SHP77 (cell line): ENCODE measurements at regions not wholly inside any gene's neighbourhood (a gene's known extent, or its start where the extent isn't known, plus 50 kb on each side); places are given as distances from the start of the nearest gene placed in this dataset.

Source experiments
- DNase-seq, 2 experiments: peaks; one replicate each; lab custom pipeline; 2025; lab: John Stamatoyannopoulos, UW

DNA sequence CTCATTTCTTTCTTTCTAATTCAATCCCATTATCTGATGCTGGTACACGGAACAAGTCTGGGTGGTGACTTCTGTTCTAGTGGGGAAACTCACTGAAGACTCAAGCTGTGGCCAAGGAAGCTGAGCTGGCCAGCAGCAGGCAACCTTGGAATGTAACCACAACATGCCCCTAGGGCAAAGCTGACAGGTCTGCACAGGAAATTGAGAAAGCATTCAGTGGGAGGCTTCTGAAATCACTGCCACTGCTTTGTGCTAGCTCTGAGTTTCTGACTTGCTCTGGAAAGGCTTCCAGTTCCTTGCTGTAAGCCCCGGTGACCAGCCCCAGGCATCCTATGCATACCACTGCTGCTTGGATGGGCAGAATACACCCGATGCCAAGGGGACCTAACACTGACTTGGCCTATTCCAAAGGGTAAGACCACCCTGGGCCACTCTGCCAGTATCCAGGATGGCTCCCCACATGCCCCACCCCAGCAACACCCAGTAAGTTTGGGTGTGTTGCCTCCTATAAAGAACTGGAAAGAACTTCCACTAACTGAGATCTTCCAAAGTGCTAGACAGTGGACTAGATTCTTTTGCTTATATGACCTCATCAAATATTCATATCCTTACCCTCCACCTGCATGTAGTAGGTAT is 84.5 kb upstream of the CDKN3 start:
- no peak for DNase-seq

DNA sequence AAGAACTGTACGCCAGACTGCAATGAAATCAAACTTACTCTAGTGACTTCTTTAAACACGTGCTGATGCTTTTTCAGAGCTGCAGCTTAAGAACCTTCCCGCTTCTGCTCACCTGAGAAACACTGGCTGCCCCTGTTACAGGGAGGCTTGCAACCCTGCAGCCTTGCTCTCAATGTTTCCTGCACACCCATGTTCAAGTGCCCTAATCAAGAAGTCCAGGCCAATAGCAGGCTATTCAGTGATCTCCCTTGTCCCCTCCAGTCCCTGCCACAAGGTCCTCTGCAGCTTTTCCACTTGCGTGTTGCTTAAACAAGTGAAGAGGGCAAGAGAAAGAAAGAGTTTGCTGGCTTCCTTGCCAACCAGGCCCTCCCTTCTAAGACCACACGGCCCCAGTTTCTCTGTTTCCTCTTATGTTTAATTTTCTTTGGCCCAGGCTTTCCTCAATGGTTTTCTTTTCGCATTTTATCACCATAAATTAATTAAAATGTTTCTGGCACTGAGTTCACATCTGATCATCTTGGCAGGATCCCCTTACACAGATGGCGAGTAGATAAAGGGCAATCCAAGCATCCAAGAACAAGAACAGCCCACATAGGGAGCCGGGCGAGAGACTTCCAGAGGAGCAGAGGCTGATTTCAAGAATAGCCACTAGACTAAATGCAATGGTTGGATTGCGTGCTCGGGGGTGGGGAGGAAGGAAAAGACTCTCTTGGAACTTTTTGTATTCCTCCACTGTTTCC is 82.3 kb upstream of the CDKN3 start:
- DNase-seq = no peak

DNA sequence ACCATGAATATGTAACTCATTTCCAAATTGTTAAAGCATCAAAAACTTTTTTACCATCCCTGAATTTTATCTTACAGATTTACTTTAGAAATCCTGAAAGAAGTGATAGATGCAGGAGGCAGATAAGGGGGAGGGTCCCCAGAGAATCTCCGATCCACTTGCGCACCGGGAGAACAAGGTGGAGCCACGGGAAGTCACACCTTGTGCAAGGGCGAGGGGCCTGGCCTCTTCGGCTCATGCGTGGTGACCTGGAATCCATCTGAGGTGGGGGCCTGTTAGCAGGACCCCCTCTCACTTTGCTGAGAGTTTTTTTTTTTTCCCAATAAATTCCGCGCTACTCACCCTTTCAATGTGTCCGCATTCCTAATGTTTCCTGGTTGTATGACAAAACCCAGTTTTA is 80.2 kb upstream of the CDKN3 start:
- no peak for DNase-seq

DNA sequence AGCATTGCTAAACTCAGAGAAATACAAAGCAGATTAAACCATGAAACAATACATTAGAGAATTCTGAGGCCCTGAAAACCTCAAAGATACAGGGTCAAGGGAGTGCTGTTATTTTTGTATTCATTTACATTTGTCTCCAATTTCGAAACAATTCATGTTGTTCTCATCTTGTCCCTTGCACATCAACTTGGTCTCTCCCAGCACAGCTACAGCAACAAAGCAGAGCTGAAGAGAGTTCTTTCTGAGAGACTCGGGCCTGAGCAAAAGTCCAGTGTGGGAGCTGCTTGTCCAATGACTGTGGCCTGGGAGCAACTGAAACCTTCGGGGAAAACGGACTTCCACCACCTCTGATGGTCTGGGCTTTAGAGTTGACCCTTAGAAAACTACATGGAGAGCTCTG is 79.4 kb upstream of the CDKN3 start:
- no peak for DNase-seq

DNA sequence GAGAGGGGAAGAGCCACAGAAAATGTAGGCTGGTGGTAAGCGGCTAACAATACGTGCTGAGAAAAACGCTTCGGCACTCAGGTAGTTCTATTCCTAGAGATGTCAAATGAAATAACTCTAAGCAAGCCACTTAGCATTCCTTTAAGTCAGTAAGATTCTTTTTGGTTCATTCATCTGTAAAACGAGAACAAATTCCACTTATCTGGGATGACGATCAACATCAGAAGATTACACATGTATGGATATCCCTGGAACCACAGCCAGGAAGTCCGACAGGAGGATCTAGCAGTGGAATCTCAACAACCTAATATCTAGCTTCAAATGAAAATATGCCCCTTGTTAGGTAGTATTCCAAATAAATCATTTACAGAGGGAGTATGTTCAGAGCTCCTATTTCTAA is 74.6 kb upstream of the CDKN3 start:
- DNase-seq = no peak

DNA sequence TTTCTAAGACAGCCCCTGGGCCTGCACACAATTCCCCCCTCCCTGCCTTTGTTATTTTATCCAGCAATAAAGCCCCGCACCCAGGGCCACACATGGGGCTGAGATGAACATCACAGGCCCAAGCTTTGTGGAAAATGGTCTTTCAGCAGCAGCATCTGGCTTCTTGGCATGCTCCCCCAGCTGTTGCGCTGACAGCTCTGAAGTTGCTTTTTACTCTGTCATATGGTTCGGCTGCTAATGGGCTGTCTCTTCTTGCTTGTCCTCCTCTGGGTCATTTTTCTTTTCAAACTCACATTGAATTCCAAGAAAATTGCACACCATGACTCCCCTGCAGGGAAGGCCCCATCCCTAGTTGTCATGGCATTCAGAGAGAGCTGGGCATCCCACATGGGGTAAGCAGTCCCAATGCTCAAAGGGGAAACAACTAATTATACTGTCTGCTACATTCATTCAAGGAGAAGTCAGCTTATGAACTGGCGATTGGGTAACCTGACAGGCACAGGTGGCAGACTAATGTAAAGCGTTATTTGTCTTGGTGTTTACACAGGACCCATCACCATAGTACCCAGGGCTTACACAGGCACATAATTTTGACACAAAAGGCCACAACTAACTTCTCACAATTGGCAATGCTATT is 74.0 kb upstream of the CDKN3 start:
- DNase-seq = no peak

DNA sequence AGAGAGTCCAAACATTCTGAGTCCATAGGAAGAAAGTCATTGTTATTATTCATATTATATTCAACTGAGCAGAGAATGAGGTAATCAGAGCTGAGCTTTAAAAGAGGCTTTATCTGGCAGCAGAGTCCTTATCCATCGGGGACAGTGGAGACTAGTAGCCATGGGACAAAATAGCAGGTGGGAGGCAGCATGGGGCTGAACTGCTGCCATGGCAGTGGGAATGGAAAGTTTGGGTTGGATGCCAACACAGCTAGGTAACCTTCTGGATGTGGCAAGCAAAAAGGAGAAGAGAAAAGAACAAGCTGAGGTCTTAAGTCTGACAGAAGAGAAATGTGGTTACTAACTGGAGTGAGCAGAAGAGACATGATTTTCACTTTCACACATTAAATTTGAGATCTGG is 71.0 kb upstream of the CDKN3 start:
- DNase-seq = no peak

DNA sequence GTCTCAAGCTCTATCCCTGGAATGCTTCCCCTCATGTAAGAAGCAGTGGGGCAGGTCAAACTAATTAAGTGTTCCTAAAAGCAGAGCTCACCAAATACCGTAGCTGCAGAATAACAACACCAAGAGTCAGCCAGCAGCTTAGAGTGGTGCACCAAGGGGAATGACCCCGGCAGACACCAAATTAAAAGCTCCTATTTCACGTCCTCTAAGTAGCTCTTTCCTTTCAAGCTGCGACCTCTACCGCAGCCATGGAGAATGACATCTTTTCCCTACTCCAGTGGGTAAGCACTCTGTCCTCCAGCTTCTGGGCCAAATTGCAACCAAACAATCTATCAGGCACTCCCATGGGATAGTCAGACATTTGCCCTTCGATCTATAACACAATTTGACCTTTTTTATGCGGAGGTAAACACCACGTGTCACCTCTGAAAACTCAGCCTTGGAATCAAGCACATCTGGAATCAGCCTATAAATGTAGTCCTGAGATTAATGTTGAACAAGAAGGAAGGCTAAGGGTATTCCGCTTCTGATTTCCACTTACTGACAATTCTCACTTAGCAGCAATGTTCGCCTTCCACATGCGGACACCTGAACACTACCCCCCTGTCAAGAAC is 67.6 kb upstream of the CDKN3 start:
- DNase-seq = peak; percentile 30 to 60

DNA sequence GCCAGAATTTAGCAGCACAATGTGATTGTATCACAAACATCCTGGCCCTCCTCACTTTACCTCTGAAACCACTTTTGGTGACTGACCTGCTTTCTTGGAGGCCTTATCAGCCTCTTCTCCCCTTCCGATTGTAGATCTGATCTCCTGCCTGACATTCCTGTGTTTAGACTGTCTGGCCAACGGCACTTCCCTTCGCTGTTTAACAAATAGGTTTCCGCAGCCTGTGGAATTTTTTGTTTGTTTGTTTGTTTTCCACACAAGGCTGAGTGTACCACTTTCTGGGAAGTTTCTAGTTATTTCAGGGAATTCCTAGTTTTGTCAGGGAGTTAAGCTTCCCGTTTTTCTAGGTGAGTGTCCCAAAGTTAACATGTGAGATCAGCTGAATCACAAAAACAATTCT is 65.9 kb upstream of the CDKN3 start:
- no peak for DNase-seq

DNA sequence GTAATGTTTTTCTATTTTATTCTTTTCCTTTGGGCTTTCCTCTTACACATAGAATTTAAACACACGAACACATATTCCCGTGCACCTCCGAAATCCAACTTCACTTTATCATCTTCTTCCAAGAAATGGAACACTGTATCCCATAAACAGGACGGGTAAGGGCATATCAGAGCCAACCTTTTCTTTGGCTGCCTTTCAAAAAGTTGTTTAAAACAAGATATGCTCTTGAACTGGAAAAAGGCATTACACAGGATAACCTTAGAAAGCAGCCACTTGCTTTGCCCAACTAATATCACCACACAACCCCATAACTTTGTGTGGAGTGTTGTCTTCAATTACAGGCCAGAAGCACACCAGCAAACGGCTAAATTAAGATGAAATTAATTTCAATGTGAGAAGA is 65.3 kb upstream of the CDKN3 start:
- DNase-seq = no peak

DNA sequence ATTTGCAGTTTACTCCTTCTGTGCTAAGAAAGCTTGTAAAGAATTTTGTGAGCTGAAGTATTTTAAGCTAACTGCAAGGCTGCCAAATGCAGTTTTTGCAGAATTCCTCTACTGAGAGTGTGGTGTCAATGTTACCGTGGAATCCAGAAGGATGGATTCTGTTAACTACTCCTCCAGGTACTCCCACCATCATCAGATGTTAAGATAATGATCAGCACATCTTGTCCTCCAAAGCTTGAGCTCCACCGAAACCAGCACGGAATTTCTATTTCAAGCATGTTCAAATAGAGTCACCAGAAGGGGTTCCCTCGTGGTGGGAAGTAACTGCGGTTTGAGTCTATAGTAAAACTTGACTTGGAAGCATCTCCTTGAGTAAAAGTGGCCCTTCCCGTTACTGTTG is 64.3 kb upstream of the CDKN3 start:
- no peak for DNase-seq

DNA sequence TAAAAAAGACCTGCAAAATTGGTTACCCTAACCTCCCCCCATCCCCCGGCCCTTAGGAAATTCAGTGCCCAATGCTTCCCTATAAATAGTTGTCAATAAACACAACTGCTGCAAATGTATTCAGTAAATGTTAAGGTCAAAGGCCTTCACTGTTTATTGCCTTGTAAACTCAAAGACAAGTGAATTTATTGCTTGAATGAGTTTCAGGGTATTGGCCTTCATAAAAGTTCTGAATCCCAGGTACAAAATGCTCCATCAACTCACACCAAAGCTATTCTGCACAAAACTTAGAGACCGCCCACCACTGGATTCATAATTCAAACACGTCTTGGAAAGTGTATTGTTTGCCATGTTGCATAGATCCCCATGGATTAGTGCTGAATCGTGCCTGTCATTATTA is 63.3 kb upstream of the CDKN3 start:
- no peak for DNase-seq

DNA sequence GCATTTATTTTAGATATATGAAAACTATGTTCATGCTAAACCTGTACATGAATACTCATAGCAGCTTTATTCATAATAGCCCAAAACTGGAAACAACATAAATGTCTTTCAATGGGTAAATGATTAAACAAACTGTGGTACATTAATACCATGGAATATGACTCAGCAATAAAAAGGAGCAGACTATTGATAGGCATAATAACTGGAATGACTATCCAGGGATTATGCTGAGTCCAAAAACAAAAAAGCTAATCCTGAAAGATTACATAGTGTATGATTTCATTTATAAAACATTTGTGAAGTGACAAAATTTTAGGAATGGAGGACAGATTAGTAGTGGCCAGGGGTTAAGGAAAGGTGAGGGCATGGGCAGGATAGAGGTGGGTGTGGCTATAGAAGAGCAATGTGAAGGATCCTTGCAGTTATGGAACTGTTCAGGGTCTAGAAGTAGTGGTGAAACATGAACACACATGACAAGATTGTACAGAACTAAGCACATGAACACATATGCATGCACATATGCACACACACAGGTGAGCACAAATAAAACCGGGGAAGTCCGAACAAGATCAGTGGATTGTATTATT is 61.1 kb upstream of the CDKN3 start:
- no peak for DNase-seq

DNA sequence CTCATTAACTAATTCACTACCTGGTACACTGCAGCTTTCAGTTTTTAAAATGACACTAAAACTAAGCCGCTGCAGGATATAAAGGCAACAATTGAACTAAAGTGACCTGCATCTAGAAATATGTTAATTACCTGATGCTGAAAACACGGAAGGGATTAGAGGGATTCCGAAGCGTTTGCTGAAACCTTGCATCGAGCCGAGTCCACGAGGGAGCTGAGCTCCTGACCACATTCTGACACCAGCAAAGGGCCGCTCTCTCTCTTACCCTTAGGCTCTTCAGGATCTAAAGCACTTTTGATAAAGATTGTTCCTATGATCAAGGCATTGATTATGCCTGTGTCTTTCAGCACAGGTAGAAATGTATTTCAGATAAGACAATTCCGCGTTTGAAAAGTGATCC is 59.5 kb upstream of the CDKN3 start:
- no peak for DNase-seq

DNA sequence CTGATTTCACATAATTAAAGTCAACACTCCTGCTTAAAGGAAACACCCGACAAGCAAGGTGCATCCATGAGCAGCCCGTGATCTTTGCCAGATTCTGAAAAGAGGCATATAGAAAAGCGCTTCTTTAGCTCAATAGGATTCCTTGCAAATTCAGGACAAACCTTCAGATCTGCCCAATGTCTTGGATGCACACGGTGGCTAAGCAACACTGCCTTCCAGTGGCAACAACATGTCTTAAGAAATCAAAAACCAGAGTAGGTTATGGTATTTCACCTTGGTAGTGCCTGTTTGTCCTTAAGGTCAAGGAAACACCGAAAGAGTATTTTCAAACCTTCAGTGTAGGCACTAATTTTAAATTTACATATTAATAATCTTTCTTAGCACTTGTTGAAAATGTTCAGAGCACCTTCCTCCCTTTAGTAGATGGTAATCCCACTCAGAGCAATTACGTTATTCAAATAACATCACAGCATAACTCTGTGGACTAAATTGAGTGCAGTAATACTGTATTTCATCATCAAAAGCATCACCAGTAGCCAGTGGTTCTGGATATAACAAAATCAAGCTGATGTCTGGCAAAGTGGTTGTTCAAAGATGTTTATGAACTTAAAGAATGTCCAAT is 58.0 kb upstream of the CDKN3 start:
- no peak for DNase-seq

DNA sequence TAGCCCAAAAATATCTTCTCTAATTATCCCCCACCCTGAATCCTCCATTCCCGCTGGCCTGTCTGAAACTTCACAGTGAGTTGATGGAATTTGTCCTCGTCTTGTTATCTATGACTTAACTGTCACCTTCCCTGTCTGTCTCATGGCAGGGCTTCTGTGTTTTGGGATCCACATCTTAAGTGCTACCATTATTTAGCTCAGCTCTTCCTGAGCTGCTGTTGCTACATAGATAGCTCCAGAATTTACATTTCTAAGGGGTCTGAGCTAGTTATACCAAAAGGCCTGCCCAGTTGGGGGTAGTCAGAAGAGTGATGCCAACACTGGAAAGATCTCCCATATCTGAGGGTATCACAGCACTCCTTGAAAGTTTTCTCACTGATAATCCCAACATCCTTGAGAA is 57.0 kb upstream of the CDKN3 start:
- DNase-seq = no peak

DNA sequence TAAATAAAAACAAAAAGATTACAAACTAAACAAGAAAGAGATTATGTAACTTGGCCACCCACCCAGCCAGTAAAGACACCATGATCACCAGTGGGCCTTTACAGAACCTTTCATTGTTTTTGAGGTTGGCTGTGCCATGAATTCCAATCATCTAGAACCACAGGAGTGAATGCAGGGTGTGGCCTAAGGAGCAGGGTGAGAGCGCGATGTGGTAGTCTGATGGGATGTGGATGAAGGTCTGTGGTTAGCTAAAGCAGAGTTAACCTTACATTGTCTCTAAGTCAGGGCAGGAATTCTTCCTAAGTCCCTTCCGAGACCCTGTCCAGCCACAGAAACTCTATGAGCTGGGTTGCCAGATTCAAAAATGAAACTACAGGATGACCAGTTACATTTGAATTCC is 54.0 kb upstream of the CDKN3 start:
- DNase-seq = no peak

DNA sequence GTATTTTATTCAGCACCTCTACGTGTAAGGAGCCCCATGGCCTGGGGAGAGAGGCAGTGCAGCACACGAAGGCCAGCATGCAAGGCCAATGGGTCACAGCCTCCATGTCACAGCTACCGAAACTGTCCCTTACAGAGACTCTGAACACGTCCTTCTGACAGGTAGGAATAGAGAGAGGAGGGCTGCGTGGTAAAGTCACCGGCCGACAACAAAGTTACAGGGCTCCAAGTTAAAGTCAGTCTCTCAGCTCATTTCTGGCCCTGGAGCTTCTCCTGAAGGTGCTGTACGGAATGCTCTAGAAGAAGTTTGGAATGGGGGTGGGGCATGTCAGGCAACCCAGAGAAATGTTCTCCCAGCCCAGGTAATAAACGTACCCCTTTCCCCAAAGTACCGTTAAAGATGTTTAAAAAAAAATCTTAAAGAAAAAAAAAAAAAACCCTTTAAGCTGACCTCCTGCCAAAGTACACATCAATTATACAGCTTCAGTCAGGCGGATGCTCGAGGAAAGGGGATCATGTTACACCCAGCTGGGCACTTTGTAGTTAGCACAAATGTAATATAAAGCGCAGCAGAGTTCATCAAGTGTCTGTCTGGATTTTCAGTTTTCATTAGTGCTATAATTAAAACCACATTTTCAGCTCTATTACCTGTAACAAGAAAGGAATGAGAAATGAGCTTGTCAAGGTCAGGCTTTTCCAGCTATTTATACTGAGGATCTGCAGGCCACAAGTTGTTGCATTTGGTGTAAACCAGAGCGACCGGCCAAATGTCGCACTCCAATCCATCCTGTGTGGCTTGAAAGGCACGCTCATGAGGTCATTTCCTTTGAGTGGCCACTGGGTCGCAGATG is 53.3 kb upstream of the CDKN3 start:
- peak; percentile 67 to 84 for DNase-seq

DNA sequence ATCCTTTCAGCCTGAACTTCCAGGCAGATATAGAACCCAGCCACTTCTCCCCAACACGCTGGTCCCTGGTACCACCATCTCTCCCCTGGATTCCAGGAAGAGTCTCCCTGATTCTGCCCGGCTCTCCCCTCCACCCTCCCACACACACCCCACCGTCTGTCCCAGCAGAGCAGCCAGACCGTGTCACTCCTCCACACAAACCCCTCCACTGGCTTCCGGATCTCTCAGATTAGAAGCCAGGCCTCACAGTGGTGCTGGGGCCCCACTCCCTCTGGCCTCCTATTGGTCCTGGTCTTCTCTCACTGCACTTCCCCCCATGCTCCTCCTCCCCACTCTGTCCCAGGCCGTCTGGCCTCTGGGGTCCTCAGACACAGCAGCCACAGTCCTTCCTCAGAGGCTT is 52.4 kb upstream of the CDKN3 start:
- no peak for DNase-seq

DNA sequence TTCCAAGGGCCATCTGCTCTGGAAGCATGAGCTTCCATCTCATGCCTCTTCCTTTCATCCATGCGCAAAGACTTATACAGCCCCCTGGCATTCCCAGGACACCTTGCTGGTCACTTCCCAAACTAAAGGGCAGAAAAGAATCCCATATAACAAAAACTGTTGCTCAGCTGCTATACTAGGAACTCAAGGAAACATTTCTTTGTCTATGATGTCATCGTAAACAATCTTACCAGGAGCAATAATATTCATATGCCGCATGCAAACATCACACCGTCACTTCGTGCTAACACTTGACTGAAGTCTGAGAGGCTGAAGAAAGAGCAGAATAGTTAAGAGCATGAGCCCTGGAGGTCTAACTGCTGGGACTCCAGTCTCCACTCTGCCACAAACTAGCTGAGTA is 50.5 kb upstream of the CDKN3 start:
- DNase-seq = no peak
